HG02642 (cell line): ENCODE measurements at regions not wholly inside any gene's neighbourhood (a gene's known extent, or its start where the extent isn't known, plus 50 kb on each side); places are given as distances from the start of the nearest gene placed in this dataset.

Experiments
- ATAC-seq: cut with Tn5 transposase; IDR thresholded peaks from one replicate; pipeline ENCODE4 v1.9.1; 2021; ENCODE audit warnings: mild to moderate bottlenecking; ENCODE audit not compliant: unreplicated experiment, poor library complexity

DNA sequence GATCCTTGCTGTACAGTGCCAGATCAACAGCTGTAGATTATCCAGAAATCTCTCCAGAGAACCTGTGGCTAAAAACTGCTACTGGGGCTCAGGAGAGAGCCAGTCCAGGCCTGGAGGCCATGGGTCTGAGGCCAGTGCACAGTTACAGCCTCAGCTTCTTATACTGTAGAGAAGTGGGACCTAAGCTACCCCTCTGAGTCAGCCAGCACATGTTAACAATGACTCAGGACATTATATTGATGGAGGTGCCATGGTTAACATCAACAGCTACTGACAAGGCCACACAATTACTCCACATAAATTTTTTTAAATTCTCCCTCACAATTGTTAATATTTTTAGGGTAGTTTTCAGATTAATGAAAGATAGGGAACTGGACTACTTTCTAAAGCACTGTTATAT lies 138.5 kb downstream of the RBM26 start:
- ATAC-seq = no peak

DNA sequence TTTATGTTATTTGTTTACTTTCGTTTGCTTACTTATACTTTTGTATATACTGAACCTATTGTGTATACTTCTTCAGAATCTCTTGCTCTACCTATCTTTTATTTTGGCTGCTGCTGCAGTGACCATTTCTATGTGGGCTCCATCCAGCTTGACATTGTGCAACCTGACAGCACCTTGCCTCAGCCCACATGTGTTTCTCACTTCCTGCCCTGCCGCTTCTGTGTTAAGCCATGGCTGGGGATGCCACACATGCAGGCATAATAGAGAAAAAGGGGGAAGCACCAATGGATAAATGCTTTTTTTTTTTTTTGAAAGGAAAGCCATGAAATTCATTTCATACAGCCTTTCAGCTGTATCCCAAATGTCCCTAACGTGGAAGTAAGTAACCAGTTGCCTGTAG lies 147.6 kb downstream of the RBM26 start:
- ATAC-seq = peak; percentile 82

DNA sequence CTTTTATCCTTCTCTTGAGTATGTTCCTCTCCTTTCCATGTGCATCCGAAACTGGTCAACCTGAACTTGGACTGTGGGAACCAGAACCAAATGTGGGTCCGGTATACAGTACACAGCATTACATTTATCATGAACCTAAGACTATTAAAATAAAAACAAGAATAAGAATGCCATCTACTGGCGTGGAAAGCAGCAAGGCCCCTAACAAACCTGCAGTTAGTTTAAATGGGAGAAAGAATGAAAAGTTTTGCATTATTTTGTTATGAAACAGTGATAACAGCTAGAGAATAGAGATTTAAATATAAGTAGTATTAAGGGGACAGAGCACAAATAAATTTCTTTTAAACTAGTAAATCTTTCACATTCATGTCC lies 159.5 kb downstream of the RBM26 start:
- no peak for ATAC-seq

DNA sequence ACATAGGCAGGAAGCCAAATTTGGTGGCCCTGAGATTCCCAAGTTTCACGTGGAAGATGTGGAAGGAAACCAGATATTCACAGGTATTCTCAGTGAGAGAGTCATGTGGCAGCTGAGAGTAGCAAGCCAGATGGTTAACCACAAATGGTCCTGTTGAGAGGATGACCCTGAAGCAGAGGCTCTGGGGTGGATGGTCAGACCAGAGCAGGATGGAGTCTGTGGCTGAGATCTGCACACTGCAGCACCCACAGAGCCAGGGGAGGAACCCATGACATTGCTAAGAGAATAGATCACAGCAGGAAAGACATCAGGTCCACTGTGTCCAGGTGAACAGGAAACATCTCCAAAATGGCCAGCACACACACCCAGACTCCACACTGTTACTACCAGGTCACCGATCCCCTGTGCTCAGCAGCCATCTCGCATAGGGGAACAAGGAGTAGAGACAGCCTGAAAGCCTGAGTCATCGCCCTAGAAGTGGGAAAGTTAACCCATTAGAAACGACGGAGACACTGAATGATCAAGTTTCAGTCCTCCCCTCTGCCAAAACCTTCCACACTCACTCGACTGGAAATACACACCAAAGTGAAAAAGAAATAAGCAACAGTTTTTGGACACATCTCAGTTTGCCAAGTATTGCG lies 160.0 kb downstream of the RBM26 start:
- ATAC-seq = no peak

DNA sequence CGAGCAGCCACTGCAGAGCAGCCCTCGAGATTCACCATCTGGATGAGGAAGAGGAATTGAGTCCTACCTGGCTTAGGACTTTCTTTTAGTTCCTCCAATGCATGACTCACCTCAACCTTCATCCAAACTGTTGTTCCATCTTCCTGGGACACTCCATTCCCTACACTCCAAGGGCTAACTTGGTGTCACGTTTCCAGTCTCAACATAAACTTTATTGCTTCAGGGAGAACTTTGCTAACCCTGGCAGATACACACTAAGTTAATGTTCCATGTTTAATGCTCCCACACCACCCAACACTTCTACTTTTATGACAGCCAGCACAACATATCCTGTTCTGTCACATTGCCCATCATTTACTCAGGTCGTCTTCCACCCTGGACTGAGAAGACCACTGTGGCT lies 164.4 kb downstream of the RBM26 start:
- ATAC-seq = no peak

DNA sequence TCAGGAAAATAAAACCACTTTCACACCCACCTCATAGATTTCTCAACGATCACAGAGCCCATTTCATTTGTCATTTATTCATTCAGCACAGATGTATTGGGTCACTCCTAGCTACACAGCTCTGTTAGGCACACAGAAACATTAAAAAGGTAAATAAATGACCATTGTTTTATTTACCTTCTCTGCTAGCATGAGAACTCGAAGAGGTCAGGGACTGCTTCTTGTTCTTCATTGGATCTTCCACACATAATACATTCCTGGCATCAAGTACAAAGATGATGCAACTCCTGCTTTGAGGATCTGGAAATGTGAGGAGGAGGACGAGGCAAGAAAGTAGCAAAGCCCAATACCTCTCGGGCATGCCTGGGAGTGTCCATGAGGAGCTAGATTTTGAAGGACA lies 168.1 kb downstream of the RBM26 start:
- ATAC-seq = no peak

DNA sequence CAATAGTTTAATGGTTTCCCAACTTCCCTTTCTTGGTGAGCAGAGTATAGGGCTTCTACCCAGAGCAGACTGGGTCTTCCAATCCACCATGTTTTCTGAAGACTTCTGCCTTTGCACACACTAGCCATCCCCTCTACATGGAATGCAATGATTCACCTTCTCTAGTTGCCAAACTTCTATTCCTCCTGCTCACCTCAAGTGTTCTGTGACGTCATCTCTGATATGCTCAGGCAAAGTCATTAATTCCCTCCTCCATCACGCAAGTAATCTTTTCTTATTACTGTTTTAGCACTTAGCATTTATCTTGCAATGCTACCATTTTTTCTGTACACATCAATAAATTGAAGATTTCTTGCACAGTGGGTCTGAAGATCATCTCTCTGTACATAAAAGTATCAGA lies 174.2 kb downstream of the RBM26 start:
- ATAC-seq = no peak

DNA sequence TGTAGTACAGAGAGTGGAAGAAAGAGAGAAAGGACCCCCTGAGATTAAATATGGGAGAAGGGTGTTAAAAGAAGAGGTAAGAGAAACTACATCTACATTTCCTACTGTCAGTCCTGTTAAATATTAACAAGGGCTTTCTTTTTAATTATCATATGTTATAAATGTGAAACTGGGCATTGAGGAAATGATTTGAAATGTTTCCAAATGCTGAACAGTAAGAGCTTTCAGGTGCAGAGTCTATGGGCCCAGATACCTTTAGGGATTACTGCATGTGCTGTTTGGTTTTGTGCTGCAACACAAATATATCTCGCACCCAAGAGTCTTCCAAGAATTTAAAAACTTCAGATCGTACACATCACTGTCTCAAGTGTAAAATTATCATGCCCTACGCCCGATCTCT lies 176.3 kb downstream of the RBM26 start:
- ATAC-seq = no peak

DNA sequence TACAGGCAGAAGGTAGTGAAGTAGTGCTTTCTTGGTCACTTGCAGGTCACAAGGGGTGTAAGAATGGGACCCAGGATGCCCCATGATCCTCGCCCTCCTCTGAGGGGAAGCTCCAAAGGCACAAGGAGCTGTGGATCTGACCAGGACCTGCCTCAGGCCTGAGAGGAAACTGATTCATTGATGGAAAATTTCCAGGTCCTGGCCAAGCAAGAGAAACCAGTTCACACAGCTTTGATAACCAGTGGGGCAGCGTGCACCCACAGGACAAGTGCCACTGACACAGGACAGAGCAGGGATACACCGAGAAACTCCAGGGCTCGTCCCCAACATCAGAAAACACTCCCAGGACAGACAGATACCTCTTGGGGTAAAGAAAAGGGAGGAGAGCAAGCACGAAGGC lies 177.1 kb downstream of the RBM26 start:
- no peak for ATAC-seq

DNA sequence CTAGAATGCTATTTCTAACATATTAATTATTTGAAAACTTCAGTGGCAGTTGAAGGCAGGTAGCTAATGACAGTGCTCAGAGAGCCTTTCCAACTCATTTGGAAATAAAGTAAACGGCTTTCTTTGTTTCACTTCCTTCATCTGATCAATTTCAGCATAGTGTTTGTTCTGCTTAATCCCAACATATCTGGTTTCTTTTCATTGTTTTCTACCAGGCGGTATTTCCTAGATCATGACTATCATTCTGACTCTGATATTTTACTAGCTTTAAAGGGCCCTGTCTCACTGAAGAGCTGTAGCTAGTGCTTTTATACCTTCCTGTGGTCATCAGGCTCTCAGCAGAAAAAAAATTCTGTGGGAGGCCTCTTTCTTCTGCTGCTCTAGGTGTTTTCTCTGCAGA lies 178.6 kb downstream of the RBM26 start:
- peak; percentile 83 for ATAC-seq

DNA sequence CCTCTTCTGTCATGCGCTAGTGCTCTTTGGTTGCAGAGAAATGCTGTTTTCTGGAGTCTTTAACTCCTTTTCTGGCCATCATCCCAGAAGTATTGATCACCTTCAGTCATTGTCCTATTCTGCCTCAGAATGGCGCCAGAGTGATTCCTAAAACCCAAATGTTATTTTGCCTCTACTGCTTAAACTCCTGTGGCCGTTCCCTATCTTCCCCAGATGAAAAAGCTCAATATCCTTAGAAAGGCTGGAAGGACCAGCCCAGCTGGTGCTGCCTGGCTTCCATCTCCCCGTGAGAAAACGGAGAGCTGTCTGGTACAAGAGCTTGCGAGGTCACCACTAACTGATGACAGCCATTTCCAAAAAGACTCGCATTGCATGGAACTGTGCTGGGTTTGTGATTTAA lies 179.1 kb downstream of the RBM26 start:
- peak; percentile 18 for ATAC-seq

DNA sequence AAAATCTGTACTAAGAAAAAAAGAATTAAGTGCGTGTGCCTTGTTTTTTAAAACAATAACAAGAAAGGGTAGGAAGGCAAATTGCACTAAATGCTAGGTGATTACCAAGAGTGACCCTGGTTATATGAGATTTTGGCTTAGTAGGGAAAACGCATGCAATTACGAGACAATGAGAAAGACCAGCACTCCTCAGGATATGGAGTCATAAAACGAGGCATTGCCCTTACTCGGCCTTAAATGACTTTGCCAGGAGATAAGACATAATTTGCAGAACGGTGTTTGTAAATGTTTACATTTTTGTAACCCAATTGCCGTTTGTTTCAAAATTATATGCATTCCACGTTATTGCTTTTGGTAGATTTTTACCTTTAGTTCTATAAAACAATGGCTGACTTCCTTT lies 179.8 kb downstream of the RBM26 start:
- ATAC-seq = no peak

DNA sequence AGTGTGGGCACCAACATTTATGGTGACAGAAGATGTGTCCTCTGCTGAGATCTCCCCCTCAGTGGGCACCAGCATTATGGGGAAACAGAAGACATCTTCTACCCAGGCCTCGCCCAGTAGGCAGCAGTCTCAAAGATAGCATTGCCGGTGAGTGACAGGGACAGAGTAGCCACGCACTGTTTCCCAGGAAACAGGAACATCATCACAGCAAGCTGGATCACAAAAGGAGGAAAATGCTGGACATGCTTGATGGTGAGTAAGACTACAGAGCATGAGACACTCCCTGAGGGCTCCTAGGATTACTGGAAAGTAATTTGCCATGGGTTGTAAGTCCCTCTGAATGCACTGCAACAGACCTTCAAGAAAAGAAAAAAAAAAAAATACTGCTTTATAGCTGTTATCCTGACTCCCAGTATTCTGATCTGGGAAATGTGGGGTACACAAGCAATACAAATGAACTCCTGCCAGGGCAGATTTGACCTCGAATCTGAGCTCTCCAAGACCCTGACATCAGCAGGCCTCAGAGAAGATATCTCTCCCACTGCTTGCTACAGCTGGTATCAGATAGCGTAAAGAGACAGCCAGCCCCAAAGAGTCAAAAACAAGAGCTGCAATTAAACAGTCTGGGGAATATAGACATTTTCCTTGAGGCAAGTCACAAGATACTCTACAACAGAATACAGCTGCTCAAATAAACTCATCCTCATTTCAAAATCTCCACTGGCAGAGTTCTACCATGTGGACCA lies 180.4 kb downstream of the RBM26 start:
- ATAC-seq = no peak

DNA sequence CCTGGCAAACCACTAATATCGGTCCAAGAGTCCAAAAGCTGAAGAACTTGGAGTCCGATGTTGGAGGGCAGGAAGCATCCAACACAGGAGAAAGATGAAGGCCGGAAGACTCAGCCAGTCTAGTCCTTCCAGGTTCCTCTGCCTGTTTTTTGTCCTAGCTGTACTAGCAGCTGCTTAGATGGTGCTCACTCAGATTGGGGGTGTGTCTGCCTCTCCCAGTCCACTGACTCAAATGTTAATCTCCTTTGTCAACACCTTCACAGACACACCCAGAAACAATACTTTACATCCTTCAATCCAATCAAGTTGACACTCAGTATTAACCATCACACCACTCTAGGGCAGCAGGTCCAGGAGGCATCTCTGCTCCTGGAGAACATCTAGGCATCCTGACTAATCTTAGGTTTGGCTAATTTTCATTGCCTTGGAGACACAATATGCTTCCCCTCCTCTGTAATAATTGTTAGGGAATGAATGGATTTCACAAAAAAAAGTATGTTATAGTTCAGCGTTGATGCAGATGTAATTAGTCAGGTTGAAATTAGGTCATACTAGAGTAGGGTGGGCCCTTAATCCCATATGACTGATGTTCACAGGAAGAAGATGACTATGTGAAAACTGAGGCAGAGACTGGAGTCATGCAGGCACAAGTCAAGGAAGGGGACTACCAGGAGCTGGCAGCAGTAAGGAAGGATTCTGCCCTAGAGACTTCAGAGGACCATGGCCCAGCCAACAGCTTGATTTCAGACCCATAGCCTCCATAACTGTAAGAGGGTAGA lies 183.4 kb downstream of the RBM26 start:
- no peak for ATAC-seq

DNA sequence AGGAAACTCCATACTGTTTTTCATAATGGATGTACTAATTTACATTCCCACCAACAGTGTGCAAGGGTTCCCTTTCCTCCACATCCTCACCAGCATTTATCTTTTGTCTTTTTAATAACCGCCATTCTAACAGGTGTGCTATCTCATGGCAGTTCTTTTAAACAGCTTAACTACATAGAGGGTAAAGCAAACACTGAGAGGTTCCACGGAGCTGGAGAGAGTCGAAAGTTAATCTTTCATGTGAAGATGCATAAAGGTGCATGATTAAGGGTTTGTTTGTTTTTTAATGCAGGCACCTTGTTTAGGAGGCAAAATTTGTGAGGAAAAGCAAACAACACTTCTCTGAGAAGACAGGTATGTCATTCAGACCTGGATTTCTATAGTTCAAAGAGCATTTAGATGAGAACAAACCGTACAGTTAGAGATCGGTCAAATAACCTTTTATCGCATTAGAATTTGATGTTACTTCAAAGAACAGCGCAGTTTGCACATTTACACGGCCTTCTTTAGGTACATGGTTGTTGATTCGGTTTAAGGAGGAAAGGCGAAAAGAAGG lies 193.9 kb downstream of the RBM26 start:
- no peak for ATAC-seq

DNA sequence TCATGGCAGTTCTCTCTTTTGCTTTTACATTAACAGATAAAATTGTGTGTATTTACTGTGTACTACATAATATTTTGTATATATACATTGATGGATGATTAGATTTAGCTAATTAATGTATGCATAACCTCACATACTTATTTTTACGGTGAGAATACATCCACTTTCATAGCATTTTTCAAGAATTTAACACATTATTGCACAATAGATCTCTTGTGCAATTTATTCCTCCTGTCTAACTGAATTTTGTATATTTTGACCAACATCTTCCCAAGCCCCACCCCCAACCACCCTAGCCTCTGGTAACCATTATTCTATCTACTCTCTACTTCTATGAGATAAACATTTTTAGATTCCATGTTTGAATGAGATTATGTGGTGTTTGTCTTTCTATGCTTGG lies 194.7 kb downstream of the RBM26 start:
- ATAC-seq = no peak

DNA sequence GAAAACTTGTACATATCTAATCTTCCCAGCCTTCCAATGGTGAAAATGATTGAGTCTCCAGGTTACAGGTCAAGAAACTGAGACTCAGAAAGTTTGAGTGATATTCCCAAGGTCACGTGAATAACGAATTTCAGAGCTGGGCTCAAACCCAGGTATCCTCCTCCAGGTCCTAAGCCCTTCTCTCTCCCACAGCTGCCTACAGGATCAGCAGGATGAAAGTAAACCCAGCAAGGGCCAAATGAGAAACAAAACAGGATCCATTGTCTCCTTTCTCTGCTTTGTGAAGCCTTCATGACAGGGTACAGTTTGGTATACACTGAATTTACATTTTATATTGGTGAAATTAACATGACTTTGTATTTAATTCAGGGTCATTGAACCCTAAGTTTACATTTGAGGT lies 208.1 kb downstream of the RBM26 start:
- ATAC-seq = no peak

DNA sequence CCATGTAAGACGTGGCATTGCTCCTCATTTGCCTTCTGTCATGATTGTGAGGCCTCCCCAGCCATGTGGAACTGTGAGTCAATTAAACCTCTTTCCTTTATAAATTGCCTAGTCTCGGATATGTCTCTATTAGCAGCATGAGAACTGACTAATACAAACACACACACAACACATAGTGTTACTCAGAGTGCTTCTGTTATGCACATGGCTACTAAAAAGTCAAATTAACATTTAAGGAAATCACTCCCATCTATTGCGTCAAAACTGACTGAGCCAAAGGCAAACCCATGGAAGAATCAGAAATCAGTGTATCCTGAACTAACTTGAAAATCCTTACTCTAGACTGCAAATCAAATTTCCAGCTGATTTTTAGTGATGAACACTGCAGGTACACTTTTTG lies 209.2 kb downstream of the RBM26 start:
- ATAC-seq = no peak

DNA sequence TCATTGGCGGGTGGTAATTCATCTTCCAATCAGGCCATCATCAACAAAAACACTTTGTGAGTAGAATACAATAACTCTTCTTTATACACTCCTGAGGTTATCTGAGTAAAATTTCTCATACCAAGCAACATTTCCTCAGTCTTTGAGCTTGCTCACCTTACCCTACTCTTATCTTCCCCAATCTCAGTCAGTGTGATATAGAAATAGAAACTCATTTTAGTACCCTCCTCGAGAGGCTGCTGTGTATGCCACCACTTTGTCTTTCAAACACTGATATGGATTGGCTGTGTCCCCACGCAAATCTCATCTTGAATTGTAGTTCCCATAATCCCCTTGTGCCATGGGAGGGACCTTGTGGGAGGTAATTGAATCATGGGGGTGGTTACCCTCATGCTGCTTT lies 209.7 kb downstream of the RBM26 start:
- no peak for ATAC-seq

DNA sequence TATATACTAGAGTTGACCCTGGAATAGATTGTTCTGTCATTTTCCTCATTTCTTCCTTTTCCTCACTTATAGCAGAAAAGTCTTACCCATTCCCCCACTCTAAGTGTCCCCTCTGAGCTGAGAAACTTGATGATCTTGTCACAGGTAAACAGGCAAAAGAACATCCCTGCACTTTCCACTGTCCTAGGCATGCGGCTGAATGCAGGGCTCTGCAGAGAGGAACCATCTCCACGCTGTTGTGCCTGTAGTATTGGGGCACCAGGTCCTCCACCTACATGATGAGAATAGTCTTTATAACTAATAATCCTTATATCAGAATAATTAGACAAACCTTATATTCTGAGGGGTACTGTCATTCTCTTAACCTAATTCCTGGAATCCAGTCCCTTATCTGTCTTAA lies 211.3 kb downstream of the RBM26 start:
- ATAC-seq = peak; percentile 35

DNA sequence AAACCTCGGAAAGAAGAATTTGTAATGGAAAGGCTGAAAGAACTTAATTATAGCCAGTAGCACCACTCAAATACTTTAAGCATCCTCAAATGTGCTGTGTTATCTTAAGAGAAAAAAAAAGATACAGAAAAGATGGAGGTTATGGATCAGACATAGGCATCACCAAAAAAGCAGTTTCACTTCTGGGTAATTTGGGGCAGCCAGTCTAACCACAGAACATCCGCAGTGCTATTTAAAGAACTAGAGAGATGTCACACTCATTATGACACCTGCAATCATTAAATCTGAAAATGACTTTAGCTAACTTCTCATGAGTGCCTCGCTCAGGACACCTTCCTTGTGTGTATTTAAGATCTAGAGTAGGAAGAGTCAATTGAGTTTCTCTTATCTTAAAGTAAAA lies 211.8 kb downstream of the RBM26 start:
- ATAC-seq = peak; percentile 95
